GM23338 (cell line): ENCODE measurements at regions not wholly inside any gene's neighbourhood (a gene's known extent, or its start where the extent isn't known, plus 50 kb on each side); places are given as distances from the start of the nearest gene placed in this dataset.

ENCODE experiments used
- ATAC-seq: fragments of 200-7000 bp; cut with Tn5 transposase; 3 replicates; pipeline ENCODE4 v1.9.1; 2020
- DNase-seq: peaks from one replicate; pipeline ENCODE4 v3.0.0-alpha.2; 2015; ENCODE audit warnings: low spot score
- H2AFZ ChIP-seq: fragments of 200-600 bp; sonication (generic); 2 replicates; pipeline ENCODE4 v1.8.0; 2016; ENCODE audit warnings: antibody characterized with exemption, mild to moderate bottlenecking, moderate library complexity
- H3F3A ChIP-seq: fragments of 200-600 bp; sonication (generic); replicated peaks from 2 replicates; pipeline ENCODE4 v1.8.0; 2017; ENCODE audit warnings: antibody characterized with exemption, mixed run types, low read depth
- H3K27ac ChIP-seq: fragments of 200-600 bp; sonication (generic); 2 replicates; pipeline ENCODE4 v1.6.1; 2016; ENCODE audit warnings: low read depth
- H3K27me3 ChIP-seq: fragments of 200-600 bp; sonication (generic); 2 replicates; pipeline ENCODE4 v1.8.0; 2016; ENCODE audit warnings: mild to moderate bottlenecking, mixed run types, moderate library complexity; ENCODE audit not compliant: insufficient read depth
- H3K36me3 ChIP-seq: fragments of 200-600 bp; sonication (generic); 2 replicates; pipeline ENCODE4 v1.8.0; 2016; ENCODE audit warnings: mild to moderate bottlenecking; ENCODE audit not compliant: insufficient read depth
- H3K4me1 ChIP-seq: fragments of 200-600 bp; sonication (generic); 2 replicates; pipeline ENCODE4 v1.8.0; 2016; ENCODE audit warnings: mild to moderate bottlenecking, moderate library complexity; ENCODE audit not compliant: insufficient read depth
- H3K4me2 ChIP-seq: fragments of 200-600 bp; sonication (generic); 2 replicates; pipeline ENCODE4 v1.7.1; 2017; ENCODE audit warnings: mixed run types
- H3K4me3 ChIP-seq: fragments of 200-600 bp; sonication (generic); 2 replicates; pipeline ENCODE4 v1.6.1; 2016; ENCODE audit warnings: mixed run types
- H3K79me2 ChIP-seq: fragments of 200-600 bp; sonication (generic); replicated peaks from 2 replicates; pipeline ENCODE4 v1.8.0; 2017; ENCODE audit warnings: mild to moderate bottlenecking; ENCODE audit not compliant: insufficient read depth
- H3K9me2 ChIP-seq: fragments of 200-600 bp; sonication (generic); 2 replicates; pipeline ENCODE4 v1.8.0; 2017; ENCODE audit not compliant: insufficient read depth
- H4K20me1 ChIP-seq: fragments of 200-600 bp; sonication (generic); replicated peaks from 2 replicates; pipeline ENCODE4 v1.8.0; 2017; ENCODE audit warnings: mild to moderate bottlenecking; ENCODE audit not compliant: insufficient read depth
- H3K27ac Mint-ChIP-seq: 2 replicates; pipeline ENCODE4 v1.8.0; 2020; ENCODE audit warnings: inconsistent platforms, mild to moderate bottlenecking, moderate library complexity, mixed read lengths
- H3K27me3 Mint-ChIP-seq: 3 replicates; pipeline ENCODE4 v1.8.0; 2022; ENCODE audit warnings: low read depth, mild to moderate bottlenecking, moderate library complexity, mixed read lengths, inconsistent platforms; ENCODE audit not compliant: insufficient read depth, poor library complexity
- H3K36me3 Mint-ChIP-seq: 3 replicates; pipeline ENCODE4 v1.8.0; 2021; ENCODE audit warnings: low read depth, mild to moderate bottlenecking, inconsistent platforms, moderate library complexity, mixed read lengths
- H3K4me1 Mint-ChIP-seq: 3 replicates; pipeline ENCODE4 v1.8.0; 2020; ENCODE audit warnings: mild to moderate bottlenecking, inconsistent platforms, mixed read lengths
- H3K4me3 Mint-ChIP-seq: 3 replicates; pipeline ENCODE4 v1.8.0; 2021; ENCODE audit warnings: moderate library complexity, mild to moderate bottlenecking, inconsistent platforms, mixed read lengths
- H3K9me3 Mint-ChIP-seq: 3 replicates; pipeline ENCODE4 v1.8.0; 2020; ENCODE audit warnings: moderate library complexity, mild to moderate bottlenecking, inconsistent platforms, mixed read lengths
- CREB1 ChIP-seq: fragments of 250-450 bp; sonication (Bioruptor Pico); IDR thresholded peaks from 2 replicates; pipeline ENCODE4 v1.5.0; 2020; ENCODE audit warnings: low read depth, mild to moderate bottlenecking, moderate library complexity
- ETS1 ChIP-seq: IDR thresholded peaks from 2 replicates; pipeline ENCODE4 v1.6.1; 2016; ENCODE audit warnings: antibody characterized with exemption
- EZH2 ChIP-seq: fragments of 200-600 bp; sonication (generic); IDR thresholded peaks from one replicate; pipeline ENCODE4 v1.8.0; 2017; ENCODE audit warnings: antibody characterized with exemption, mild to moderate bottlenecking, low read depth; ENCODE audit not compliant: unreplicated experiment
- EZH2phosphoT487 ChIP-seq: fragments of 200-600 bp; sonication (generic); IDR thresholded peaks from one replicate; pipeline ENCODE4 v1.8.1; 2018; ENCODE audit warnings: antibody characterized with exemption; ENCODE audit not compliant: unreplicated experiment
- JUNB ChIP-seq: IDR thresholded peaks from one replicate; pipeline ENCODE4 v1.6.1; 2016; ENCODE audit warnings: antibody characterized with exemption; ENCODE audit not compliant: unreplicated experiment
- NANOG ChIP-seq: IDR thresholded peaks from 2 replicates; pipeline ENCODE4 v1.6.1; 2016; ENCODE audit warnings: antibody characterized with exemption, borderline replicate concordance
- POLR2AphosphoS5 ChIP-seq: IDR thresholded peaks from 2 replicates; pipeline ENCODE4 v1.6.1; 2016; ENCODE audit warnings: antibody characterized with exemption, low read depth
- ZNF331 ChIP-seq: fragments of 250-450 bp; sonication (Bioruptor Pico); IDR thresholded peaks from 2 replicates; pipeline ENCODE4 v1.5.0; 2020; ENCODE audit warnings: low read depth, mild to moderate bottlenecking, moderate library complexity
- TF ChIP-seq, protein P1 (sequence below), 2 experiments: fragments of 200-600 bp in 1 of 2; sonication (generic) in 1 of 2; conservative IDR thresholded peaks; 2 replicates each; pipeline versions ENCODE4 v1.5.1 to v1.6.1; 2016 to 2017; ENCODE audit warnings: antibody characterized with exemption in 2 of 2, low read depth in 2 of 2, mild to moderate bottlenecking in 2 of 2, moderate library complexity in 1 of 2
- TF ChIP-seq, protein P2 (sequence below): fragments of 250-450 bp; sonication (Bioruptor Pico); IDR thresholded peaks from 2 replicates; pipeline ENCODE4 v1.5.0; 2020; ENCODE audit warnings: mild to moderate bottlenecking, moderate library complexity

DNA sequence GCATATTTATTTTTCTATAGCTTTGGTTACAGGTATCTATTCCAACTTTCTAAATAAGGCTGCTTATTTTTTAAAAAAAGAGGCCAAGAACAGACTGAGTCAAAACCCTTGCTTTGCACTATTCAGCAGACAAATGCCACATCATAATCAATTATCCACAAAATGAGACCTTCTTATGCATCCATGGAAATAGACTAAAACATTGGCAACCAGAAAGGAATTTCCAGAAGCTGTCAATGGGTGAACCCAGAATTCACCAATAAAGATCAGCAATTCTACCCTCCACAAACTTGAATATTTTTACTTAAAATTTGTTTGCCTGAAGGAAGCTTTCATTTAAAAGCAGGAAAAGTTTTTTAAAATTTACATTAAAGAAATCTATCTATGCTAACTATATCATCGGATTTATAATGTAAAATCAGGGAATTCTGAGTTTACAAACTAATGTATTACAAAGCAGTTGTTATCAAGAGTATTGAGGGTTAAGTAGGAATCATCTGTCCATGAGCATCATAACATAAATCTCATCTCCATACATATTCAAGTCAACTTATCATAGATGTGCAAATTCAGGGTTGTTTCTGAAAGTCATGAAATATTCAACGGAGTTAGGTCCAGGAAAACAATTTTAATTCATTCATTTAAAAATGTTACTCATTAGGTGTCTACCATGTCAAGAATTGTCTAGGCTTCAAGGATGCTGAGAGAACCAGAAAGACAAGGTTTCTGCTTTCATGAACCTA, 548.0 kb downstream of the SATB2 start (continued):
- TF ChIP-seq EZH2phosphoT487 (no peak), ZNF331 (no peak), POLR2AphosphoS5 (no peak), EZH2 (no peak)
- TF ChIP-seq, protein P1, sequence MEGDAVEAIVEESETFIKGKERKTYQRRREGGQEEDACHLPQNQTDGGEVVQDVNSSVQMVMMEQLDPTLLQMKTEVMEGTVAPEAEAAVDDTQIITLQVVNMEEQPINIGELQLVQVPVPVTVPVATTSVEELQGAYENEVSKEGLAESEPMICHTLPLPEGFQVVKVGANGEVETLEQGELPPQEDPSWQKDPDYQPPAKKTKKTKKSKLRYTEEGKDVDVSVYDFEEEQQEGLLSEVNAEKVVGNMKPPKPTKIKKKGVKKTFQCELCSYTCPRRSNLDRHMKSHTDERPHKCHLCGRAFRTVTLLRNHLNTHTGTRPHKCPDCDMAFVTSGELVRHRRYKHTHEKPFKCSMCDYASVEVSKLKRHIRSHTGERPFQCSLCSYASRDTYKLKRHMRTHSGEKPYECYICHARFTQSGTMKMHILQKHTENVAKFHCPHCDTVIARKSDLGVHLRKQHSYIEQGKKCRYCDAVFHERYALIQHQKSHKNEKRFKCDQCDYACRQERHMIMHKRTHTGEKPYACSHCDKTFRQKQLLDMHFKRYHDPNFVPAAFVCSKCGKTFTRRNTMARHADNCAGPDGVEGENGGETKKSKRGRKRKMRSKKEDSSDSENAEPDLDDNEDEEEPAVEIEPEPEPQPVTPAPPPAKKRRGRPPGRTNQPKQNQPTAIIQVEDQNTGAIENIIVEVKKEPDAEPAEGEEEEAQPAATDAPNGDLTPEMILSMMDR (conservative IDR thresholded peaks at IDR 0.05; ENCODE audit: low read depth in 2 of 2) = no peak

DNA sequence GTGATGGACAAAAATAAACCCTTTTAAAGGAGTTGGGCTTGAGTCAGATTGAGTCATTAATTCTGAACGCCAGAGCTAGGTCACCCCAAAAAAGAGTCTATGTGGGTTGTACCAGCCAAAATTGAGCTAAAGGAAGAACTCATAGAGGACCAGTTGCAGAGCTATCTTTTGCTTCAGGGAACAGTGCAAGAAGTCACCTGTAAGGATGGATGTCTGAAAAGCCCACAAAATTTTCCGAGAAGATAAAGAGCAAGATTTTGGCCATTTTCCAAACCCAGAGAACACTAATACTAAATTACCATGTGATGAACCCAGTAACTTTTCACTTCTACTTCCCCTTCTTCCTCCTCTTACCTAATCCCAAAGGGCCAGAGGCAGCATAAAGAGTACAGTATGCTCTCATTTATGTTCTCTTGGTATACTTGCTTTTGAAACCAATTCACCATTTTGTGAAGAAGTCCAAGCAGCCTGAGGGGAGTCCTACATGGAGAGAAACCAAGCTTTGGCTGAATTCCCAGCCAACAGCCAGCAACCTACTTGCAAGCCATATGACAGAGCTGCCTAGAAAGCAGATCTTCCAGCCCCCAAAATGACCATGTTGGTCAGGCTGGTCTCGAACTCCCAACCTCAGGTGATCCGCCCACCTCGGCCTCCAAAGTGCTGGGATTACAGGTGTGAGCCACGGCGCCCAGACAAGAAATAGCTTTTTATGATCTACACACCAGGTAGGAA, 551.7 kb downstream of the SATB2 start:
- H3F3A ChIP-seq = no peaks in the 10 kb centered on the region
- Mint-ChIP-seq H3K27me3 (no peaks in the 10 kb centered on the region), H3K9me3 (no peaks in the 10 kb centered on the region), H3K36me3 (no peaks in the 10 kb centered on the region), H3K27ac (no peak overlapping the region), H3K4me3 (no peak overlapping the region), H3K4me1 (peaks cover 3% of the 10 kb centered on the region; the same call in 1 of the 3 replicates)
- H3K27me3 ChIP-seq = no peaks in the 10 kb centered on the region
- no peaks in the 10 kb centered on the region for H3K79me2 ChIP-seq
- no peaks in the 10 kb centered on the region for H3K4me1 ChIP-seq
- H3K36me3 ChIP-seq = no peaks in the 10 kb centered on the region
- DNase-seq (no peak), ATAC-seq (no peak)
- peaks cover 5% of the 10 kb centered on the region; the same call in 1 of the 2 replicates for H3K9me2 ChIP-seq
- no peaks in the 10 kb centered on the region for H4K20me1 ChIP-seq
- H3K4me3 ChIP-seq = no peak overlapping the region
- H3K4me2 ChIP-seq = no peak overlapping the region
- H3K27ac ChIP-seq = no peak overlapping the region
- H2AFZ ChIP-seq = no peak overlapping the region
- TF ChIP-seq EZH2phosphoT487 (no peak), POLR2AphosphoS5 (no peak), EZH2 (no peak), CREB1 (CRISPR knock-in tag) (no peak), ETS1 (no peak), JUNB (no peak), ZNF331 (no peak), NANOG (no peak)
- TF ChIP-seq, protein P1 (conservative IDR thresholded peaks at IDR 0.05; ENCODE audit: low read depth in 2 of 2) = no peak
- TF ChIP-seq, protein P2, sequence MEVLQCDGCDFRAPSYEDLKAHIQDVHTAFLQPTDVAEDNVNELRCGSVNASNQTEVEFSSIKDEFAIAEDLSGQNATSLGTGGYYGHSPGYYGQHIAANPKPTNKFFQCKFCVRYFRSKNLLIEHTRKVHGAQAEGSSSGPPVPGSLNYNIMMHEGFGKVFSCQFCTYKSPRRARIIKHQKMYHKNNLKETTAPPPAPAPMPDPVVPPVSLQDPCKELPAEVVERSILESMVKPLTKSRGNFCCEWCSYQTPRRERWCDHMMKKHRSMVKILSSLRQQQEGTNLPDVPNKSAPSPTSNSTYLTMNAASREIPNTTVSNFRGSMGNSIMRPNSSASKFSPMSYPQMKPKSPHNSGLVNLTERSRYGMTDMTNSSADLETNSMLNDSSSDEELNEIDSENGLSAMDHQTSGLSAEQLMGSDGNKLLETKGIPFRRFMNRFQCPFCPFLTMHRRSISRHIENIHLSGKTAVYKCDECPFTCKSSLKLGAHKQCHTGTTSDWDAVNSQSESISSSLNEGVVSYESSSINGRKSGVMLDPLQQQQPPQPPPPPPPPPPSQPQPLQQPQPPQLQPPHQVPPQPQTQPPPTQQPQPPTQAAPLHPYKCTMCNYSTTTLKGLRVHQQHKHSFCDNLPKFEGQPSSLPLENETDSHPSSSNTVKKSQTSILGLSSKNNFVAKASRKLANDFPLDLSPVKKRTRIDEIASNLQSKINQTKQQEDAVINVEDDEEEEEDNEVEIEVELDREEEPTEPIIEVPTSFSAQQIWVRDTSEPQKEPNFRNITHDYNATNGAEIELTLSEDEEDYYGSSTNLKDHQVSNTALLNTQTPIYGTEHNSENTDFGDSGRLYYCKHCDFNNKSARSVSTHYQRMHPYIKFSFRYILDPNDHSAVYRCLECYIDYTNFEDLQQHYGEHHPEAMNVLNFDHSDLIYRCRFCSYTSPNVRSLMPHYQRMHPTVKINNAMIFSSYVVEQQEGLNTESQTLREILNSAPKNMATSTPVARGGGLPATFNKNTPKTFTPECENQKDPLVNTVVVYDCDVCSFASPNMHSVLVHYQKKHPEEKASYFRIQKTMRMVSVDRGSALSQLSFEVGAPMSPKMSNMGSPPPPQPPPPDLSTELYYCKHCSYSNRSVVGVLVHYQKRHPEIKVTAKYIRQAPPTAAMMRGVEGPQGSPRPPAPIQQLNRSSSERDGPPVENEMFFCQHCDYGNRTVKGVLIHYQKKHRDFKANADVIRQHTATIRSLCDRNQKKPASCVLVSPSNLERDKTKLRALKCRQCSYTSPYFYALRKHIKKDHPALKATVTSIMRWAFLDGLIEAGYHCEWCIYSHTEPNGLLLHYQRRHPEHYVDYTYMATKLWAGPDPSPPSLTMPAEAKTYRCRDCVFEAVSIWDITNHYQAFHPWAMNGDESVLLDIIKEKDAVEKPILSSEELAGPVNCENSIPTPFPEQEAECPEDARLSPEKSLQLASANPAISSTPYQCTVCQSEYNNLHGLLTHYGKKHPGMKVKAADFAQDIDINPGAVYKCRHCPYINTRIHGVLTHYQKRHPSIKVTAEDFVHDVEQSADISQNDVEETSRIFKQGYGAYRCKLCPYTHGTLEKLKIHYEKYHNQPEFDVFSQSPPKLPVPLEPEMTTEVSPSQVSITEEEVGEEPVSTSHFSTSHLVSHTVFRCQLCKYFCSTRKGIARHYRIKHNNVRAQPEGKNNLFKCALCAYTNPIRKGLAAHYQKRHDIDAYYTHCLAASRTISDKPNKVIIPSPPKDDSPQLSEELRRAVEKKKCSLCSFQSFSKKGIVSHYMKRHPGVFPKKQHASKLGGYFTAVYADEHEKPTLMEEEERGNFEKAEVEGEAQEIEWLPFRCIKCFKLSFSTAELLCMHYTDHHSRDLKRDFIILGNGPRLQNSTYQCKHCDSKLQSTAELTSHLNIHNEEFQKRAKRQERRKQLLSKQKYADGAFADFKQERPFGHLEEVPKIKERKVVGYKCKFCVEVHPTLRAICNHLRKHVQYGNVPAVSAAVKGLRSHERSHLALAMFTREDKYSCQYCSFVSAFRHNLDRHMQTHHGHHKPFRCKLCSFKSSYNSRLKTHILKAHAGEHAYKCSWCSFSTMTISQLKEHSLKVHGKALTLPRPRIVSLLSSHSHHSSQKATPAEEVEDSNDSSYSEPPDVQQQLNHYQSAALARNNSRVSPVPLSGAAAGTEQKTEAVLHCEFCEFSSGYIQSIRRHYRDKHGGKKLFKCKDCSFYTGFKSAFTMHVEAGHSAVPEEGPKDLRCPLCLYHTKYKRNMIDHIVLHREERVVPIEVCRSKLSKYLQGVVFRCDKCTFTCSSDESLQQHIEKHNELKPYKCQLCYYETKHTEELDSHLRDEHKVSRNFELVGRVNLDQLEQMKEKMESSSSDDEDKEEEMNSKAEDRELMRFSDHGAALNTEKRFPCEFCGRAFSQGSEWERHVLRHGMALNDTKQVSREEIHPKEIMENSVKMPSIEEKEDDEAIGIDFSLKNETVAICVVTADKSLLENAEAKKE = no peak
